ENCODE measurements at regions not wholly inside any gene's neighbourhood (a gene's known extent, or its start where the extent isn't known, plus 50 kb on each side); places are given as distances from the start of the nearest gene placed in this dataset.

- Histone ChIP-seq H3K4me1 (no peaks in the 10 kb centered on the region), H3K36me3 (no peaks in the 10 kb centered on the region), H3K27me3 (no peaks in the 10 kb centered on the region), H3K4me3 (no peak overlapping the region), H3K9me3 (no peaks in the 10 kb centered on the region), H3K27ac (no peak overlapping the region)
- 45 to 54% methylated on average over 1 of the region's 1 CpG for WGBS, 2 donors
- intact Hi-C loops (cut with DNase I) = no loop called here
- DNase-seq = no peak
- TF ChIP-seq CTCF (IDR thresholded peaks at IDR 0.05) = no peak
- TF ChIP-seq POLR2A (IDR thresholded peaks at IDR 0.05) = no peak
Measured at GRCh38 chr6:141790921-141791320, 341.8 kb upstream of the GJE1 start.

DNA sequence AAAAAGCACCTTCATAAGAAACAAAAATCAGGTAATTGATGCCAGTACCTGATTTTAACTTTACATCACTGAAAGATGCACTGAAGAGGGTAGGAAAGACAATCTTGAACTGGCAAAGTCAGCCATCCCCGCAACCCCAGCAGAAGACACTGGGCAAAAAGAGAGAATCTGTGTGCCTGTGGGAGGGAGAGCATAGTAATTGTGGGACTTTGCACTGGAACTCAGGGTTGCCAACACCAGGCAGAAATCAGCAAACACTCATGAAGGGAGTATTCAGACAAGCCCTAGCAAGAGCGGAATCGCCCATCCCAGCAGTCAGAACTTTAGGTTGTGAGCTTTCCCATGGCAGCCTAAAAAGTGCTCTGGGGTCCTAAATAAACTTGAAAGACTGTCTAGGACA is 344.6 kb upstream of the GJE1 start:
- TF ChIP-seq CTCF (IDR thresholded peaks at IDR 0.05) (no peak), POLR2A (IDR thresholded peaks at IDR 0.05) (no peak)
- no peaks in the 10 kb centered on the region for H3K9me3 ChIP-seq
- no peaks in the 10 kb centered on the region for H3K27me3 ChIP-seq
- no peaks in the 10 kb centered on the region for H3K36me3 ChIP-seq
- H3K4me1 ChIP-seq = no peaks in the 10 kb centered on the region
- DNase-seq = no peak
- no peak overlapping the region for H3K27ac ChIP-seq
- 73 to 92% methylated on average over 1 to 3 of the region's 3 CpGs for WGBS, 2 donors
- intact Hi-C loops (cut with DNase I) = no loop called here
- no peak overlapping the region for H3K4me3 ChIP-seq

DNA sequence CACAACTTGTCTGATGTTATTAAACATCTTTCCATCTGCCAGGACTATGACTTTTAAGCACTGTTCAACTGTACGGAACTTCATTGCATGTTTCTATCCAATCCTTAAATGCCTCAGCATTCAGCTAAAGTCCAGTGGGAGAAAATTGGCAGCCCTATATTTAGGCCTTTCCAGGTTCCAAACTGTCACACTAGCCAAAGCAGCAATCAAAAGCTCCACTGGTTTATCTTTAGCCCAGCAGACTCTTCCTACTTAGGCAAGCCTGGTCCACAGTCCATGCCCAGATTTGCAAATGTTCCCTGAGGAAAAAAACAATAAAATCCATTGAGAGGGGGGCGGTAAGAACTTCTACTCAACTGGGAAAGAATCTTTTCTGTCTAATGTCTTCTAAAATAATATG is 349.1 kb upstream of the GJE1 start:
- H3K27ac ChIP-seq = no peak overlapping the region
- no peaks in the 10 kb centered on the region for H3K9me3 ChIP-seq
- no peak overlapping the region for H3K4me3 ChIP-seq
- no peak for DNase-seq
- H3K27me3 ChIP-seq = no peaks in the 10 kb centered on the region
- 71 to 74% methylated on average over 2 of the region's 2 CpGs for WGBS, 2 donors
- intact Hi-C loops (cut with DNase I) = no loop called here
- H3K4me1 ChIP-seq = no peaks in the 10 kb centered on the region
- no peak for TF ChIP-seq POLR2A (IDR thresholded peaks at IDR 0.05)
- no peak for TF ChIP-seq CTCF (IDR thresholded peaks at IDR 0.05)
- H3K36me3 ChIP-seq = no peaks in the 10 kb centered on the region

DNA sequence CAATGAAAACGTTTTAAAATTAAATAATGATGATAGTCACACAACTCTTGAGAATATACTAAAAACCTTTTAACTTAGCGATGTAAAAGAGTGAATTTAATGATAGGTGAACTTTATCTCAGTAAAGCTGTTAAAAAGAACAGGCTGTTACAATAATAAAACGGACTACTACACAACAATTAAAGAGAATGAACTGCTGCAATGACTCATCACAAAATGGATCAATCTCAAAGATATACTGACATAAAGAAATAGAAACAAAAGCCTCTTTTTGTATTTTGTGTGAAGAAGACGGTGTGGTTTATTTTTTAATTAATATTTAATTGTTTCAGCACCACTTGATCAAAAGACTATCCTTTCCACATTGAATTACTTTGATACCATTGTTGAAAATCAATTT is 352.4 kb upstream of the GJE1 start:
- H3K9me3 ChIP-seq = no peaks in the 10 kb centered on the region
- no peak for DNase-seq
- H3K27ac ChIP-seq = no peak overlapping the region
- intact Hi-C loops (cut with DNase I) = no loop called here
- TF ChIP-seq CTCF (IDR thresholded peaks at IDR 0.05) (no peak), POLR2A (IDR thresholded peaks at IDR 0.05) (no peak)
- 50 to 52% methylated on average over 4 of the region's 4 CpGs for WGBS, 2 donors
- H3K4me1 ChIP-seq = no peaks in the 10 kb centered on the region
- no peaks in the 10 kb centered on the region for H3K27me3 ChIP-seq
- H3K4me3 ChIP-seq = no peak overlapping the region
- no peaks in the 10 kb centered on the region for H3K36me3 ChIP-seq

- Histone ChIP-seq H3K27ac (no peak overlapping the region), H3K4me1 (no peaks in the 10 kb centered on the region), H3K9me3 (no peaks in the 10 kb centered on the region), H3K27me3 (no peaks in the 10 kb centered on the region), H3K4me3 (no peak overlapping the region), H3K36me3 (no peaks in the 10 kb centered on the region)
- no peak for DNase-seq
- TF ChIP-seq CTCF (IDR thresholded peaks at IDR 0.05) (no peak), POLR2A (IDR thresholded peaks at IDR 0.05) (no peak)
- intact Hi-C loops (cut with DNase I) = no loop called here
Measured at GRCh38 chr6:141764388-141764787, 368.3 kb upstream of the GJE1 start.
